H9 (cell line): ENCODE measurements at regions not wholly inside any gene's neighbourhood (a gene's known extent, or its start where the extent isn't known, plus 50 kb on each side); places are given as distances from the start of the nearest gene placed in this dataset.

ENCODE experiments used
- DNase-seq: peaks from one replicate; pipeline ENCODE4 v3.0.0-alpha.2; 2017
- H2AFZ ChIP-seq: one replicate; pipeline ENCODE4 v1.6.1; 2013; ENCODE audit warnings: mild to moderate bottlenecking, low read length, control low read depth, moderate library complexity
- H2AK5ac ChIP-seq: 2 replicates; pipeline ENCODE4 v1.6.1; 2013; ENCODE audit warnings: low read length, control low read depth, mixed read lengths; ENCODE audit not compliant: insufficient read length
- H2BK120ac ChIP-seq: one replicate; pipeline ENCODE4 v1.6.1; 2013; ENCODE audit warnings: low read depth, mild to moderate bottlenecking, low read length, control low read depth, inconsistent platforms; ENCODE audit not compliant: poor library complexity, severe bottlenecking
- H2BK12ac ChIP-seq: 2 replicates; pipeline ENCODE4 v1.6.1; 2013; ENCODE audit warnings: low read length, control low read depth, mixed read lengths, low read depth; ENCODE audit not compliant: insufficient read length
- H2BK15ac ChIP-seq: 2 replicates; pipeline ENCODE4 v1.6.1; 2013; ENCODE audit warnings: low read depth, low read length, control low read depth
- H2BK20ac ChIP-seq: one replicate; pipeline ENCODE4 v1.6.1; 2013; ENCODE audit warnings: low read depth, mild to moderate bottlenecking, low read length, control low read depth, inconsistent platforms; ENCODE audit not compliant: poor library complexity, severe bottlenecking
- H2BK5ac ChIP-seq: 2 replicates; pipeline ENCODE4 v1.6.1; 2013; ENCODE audit warnings: low read length, control low read depth, mixed read lengths; ENCODE audit not compliant: insufficient read length
- H3K14ac ChIP-seq: 2 replicates; pipeline ENCODE4 v1.6.1; 2013; ENCODE audit warnings: low read length, control low read depth; ENCODE audit not compliant: insufficient read depth
- H3K18ac ChIP-seq: 2 replicates; pipeline ENCODE4 v1.6.1; 2013; ENCODE audit warnings: low read depth, mild to moderate bottlenecking, mixed read lengths, low read length, control low read depth; ENCODE audit not compliant: insufficient read length
- H3K23ac ChIP-seq: 2 replicates; pipeline ENCODE4 v1.6.1; 2013; ENCODE audit warnings: low read length, control low read depth, mixed read lengths, low read depth; ENCODE audit not compliant: insufficient read length
- H3K23me2 ChIP-seq: 2 replicates; pipeline ENCODE4 v1.6.1; 2013; ENCODE audit warnings: low read depth, mild to moderate bottlenecking, mixed read lengths, low read length, control low read depth; ENCODE audit not compliant: insufficient read length, poor library complexity, severe bottlenecking
- H3K27ac ChIP-seq: 2 replicates; pipeline ENCODE4 v1.5.1; 2013; ENCODE audit warnings: low read length, control low read depth, mixed read lengths, low read depth; ENCODE audit not compliant: insufficient read length
- H3K27me3 ChIP-seq: 2 replicates; pipeline ENCODE4 v1.6.1; 2013; ENCODE audit warnings: low read length, control low read depth, inconsistent platforms; ENCODE audit not compliant: insufficient read depth
- H3K4ac ChIP-seq: 2 replicates; pipeline ENCODE4 v1.6.1; 2013; ENCODE audit warnings: low read depth, mild to moderate bottlenecking, control low read depth, inconsistent platforms, low read length, moderate library complexity
- H3K4me1 ChIP-seq: 2 replicates; pipeline ENCODE4 v1.6.1; 2013; ENCODE audit warnings: low read length, control low read depth, inconsistent platforms; ENCODE audit not compliant: insufficient read depth
- H3K4me2 ChIP-seq: 2 replicates; pipeline ENCODE4 v1.6.1; 2013; ENCODE audit warnings: low read length, control low read depth, mixed read lengths; ENCODE audit not compliant: insufficient read length, insufficient read depth
- H3K56ac ChIP-seq: 2 replicates; pipeline ENCODE4 v1.6.1; 2013; ENCODE audit warnings: low read depth, mild to moderate bottlenecking, mixed read lengths, low read length, control low read depth; ENCODE audit not compliant: insufficient read length
- H3K79me1 ChIP-seq: 2 replicates; pipeline ENCODE4 v1.6.1; 2013; ENCODE audit warnings: low read depth, mild to moderate bottlenecking, moderate library complexity, low read length, control low read depth, inconsistent platforms; ENCODE audit not compliant: insufficient read depth, poor library complexity, severe bottlenecking
- H3K79me2 ChIP-seq: 2 replicates; pipeline ENCODE4 v1.6.1; 2013; ENCODE audit warnings: low read length, control low read depth, inconsistent platforms; ENCODE audit not compliant: insufficient read depth
- H3K9ac ChIP-seq: 2 replicates; pipeline ENCODE4 v1.6.1; 2013; ENCODE audit warnings: low read length, control low read depth, mixed read lengths; ENCODE audit not compliant: insufficient read length; ENCODE audit errors: extremely low read depth
- H3K9me3 ChIP-seq: one replicate; pipeline ENCODE4 v1.6.1; 2013; ENCODE audit warnings: low read depth, low read length, inconsistent platforms; ENCODE audit not compliant: control insufficient read depth
- H3T11ph ChIP-seq: one replicate; pipeline ENCODE4 v1.6.1; 2013; ENCODE audit warnings: mild to moderate bottlenecking, low read length, control low read depth, inconsistent platforms
- H4K20me1 ChIP-seq: one replicate; pipeline ENCODE4 v1.6.1; 2013; ENCODE audit not compliant: control insufficient read depth, insufficient read length, insufficient read depth
- H4K5ac ChIP-seq: 2 replicates; pipeline ENCODE4 v1.6.1; 2013; ENCODE audit warnings: low read depth, mild to moderate bottlenecking, mixed read lengths, low read length, control low read depth; ENCODE audit not compliant: insufficient read length
- H4K8ac ChIP-seq: replicated peaks from 2 replicates; pipeline ENCODE4 v1.6.1; 2013; ENCODE audit warnings: low read length, control low read depth, mixed read lengths, low read depth; ENCODE audit not compliant: insufficient read length
- H4K91ac ChIP-seq: 2 replicates; pipeline ENCODE4 v1.6.1; 2013; ENCODE audit warnings: low read depth, mild to moderate bottlenecking, moderate library complexity, mixed read lengths, low read length, control low read depth; ENCODE audit not compliant: insufficient read length
- H3K27ac Mint-ChIP-seq, 3 experiments: 2 replicates in 2 of 3; 3 replicates in 1 of 3; pipeline ENCODE4 v1.8.0; 2020 to 2021; ENCODE audit warnings: mixed read lengths in 3 of 3, mild to moderate bottlenecking in 1 of 3, moderate library complexity in 1 of 3
- H3K27me3 Mint-ChIP-seq: 2 replicates; pipeline ENCODE4 v1.8.0; 2021; ENCODE audit warnings: low read depth, mild to moderate bottlenecking, moderate library complexity, mixed read lengths
- H3K36me3 Mint-ChIP-seq, 3 experiments: 2 replicates in 2 of 3; 3 replicates in 1 of 3; pipeline ENCODE4 v1.8.0; 2020 to 2021; ENCODE audit warnings: low read depth in 3 of 3, mixed read lengths in 3 of 3; ENCODE audit not compliant: insufficient read depth in 1 of 3
- H3K4me1 Mint-ChIP-seq, 2 experiments: 2 replicates each; pipeline ENCODE4 v1.8.0; 2020; ENCODE audit warnings: mixed read lengths in 2 of 2
- H3K4me3 Mint-ChIP-seq, 2 experiments: 2 replicates in 1 of 2; 3 replicates in 1 of 2; pipeline ENCODE4 v1.8.0; 2020 to 2021; ENCODE audit warnings: mild to moderate bottlenecking in 2 of 2, mixed read lengths in 2 of 2, moderate library complexity in 1 of 2
- H3K9me3 Mint-ChIP-seq, 2 experiments: 2 replicates in 1 of 2; 3 replicates in 1 of 2; pipeline ENCODE4 v1.8.0; 2020; ENCODE audit warnings: mild to moderate bottlenecking in 2 of 2, mixed read lengths in 2 of 2, moderate library complexity in 1 of 2
- WGBS: extraction: QIAGEN DNeasy Blood & Tissue Kit; methylation state at CpG from one replicate; pipeline ENCODE4 v1.1.7; 2013; ENCODE audit warnings: missing lambda C conversion rate, low lambda C conversion rate, mixed read lengths; ENCODE audit not compliant: insufficient read length; ENCODE audit errors: extremely low coverage; 5-methylcytosine and 5-hydroxymethylcytosine counted together
- TF ChIP-seq, protein P1 (sequence below): fragments of 200-600 bp; sonication (generic); conservative IDR thresholded peaks from 3 replicates; pipeline ENCODE4 v1.8.0; 2021; ENCODE audit warnings: antibody characterized with exemption, mild to moderate bottlenecking

DNA sequence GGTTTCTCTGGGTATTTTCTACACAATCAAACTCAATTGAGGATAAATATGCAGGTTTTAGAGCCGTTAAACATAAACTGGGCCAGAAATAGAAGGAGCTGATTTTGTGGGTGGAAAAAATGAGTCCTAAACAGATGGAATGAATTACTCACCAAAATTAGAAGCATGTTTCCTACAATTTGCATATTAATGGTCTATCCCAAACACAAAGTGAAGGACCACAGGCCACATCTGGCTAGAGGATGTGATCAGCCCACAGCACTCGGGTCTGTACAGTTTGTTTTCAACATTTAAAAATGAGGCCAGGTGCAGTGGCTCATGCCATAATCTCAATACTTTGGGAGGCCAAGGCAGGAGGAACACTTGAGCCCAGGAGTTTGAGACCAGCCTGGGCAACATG lies 296.3 kb downstream of the PREX1 start:
- Histone ChIP-seq H2BK15ac (no peak overlapping the region), H3K56ac (no peak overlapping the region), H3K27ac (no peak overlapping the region), H3K9ac (no peak overlapping the region), H2BK20ac (no peak overlapping the region), H3K4me2 (no peak overlapping the region), H4K5ac (no peak overlapping the region), H3K4ac (no peak overlapping the region), H2BK120ac (no peak overlapping the region), H2BK12ac (no peak overlapping the region), H3K79me2 (no peaks in the 10 kb centered on the region), H2BK5ac (no peak overlapping the region), H3K9me3 (no peaks in the 10 kb centered on the region), H3K18ac (no peak overlapping the region), H3K23me2 (no peaks in the 10 kb centered on the region), H4K8ac (no peak overlapping the region), H4K91ac (no peak overlapping the region), H2AK5ac (no peak overlapping the region), H3K4me1 (no peaks in the 10 kb centered on the region), H3K27me3 (no peaks in the 10 kb centered on the region), H4K20me1 (no peaks in the 10 kb centered on the region), H3K23ac (no peak overlapping the region), H3T11ph (no peak overlapping the region), H3K14ac (no peak overlapping the region), H3K79me1 (no peaks in the 10 kb centered on the region), H2AFZ (no peak overlapping the region)
- no CpG with 5 or more reads among the region's 2 CpGs for WGBS
- peaks cover 4% of the 10 kb centered on the region; the same call in 1 of the 2 replicates for H3K27me3 Mint-ChIP-seq
- peaks cover 0 to 4% of the 10 kb centered on the region in 2 experiments; a peak in 2 of 4 replicates for H3K4me1 Mint-ChIP-seq
- no peak for DNase-seq
- H3K9me3 Mint-ChIP-seq, result no peaks in the 10 kb centered on the region; a peak in 1 of 5 replicates
- no peaks in the 10 kb centered on the region for H3K36me3 Mint-ChIP-seq
- H3K4me3 Mint-ChIP-seq, result no peak overlapping the region
- TF ChIP-seq, protein P1, sequence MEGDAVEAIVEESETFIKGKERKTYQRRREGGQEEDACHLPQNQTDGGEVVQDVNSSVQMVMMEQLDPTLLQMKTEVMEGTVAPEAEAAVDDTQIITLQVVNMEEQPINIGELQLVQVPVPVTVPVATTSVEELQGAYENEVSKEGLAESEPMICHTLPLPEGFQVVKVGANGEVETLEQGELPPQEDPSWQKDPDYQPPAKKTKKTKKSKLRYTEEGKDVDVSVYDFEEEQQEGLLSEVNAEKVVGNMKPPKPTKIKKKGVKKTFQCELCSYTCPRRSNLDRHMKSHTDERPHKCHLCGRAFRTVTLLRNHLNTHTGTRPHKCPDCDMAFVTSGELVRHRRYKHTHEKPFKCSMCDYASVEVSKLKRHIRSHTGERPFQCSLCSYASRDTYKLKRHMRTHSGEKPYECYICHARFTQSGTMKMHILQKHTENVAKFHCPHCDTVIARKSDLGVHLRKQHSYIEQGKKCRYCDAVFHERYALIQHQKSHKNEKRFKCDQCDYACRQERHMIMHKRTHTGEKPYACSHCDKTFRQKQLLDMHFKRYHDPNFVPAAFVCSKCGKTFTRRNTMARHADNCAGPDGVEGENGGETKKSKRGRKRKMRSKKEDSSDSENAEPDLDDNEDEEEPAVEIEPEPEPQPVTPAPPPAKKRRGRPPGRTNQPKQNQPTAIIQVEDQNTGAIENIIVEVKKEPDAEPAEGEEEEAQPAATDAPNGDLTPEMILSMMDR, result no peak
- no peak overlapping the region for H3K27ac Mint-ChIP-seq
